T-helper 17 cell (primary cell): ENCODE measurements at regions not wholly inside any gene's neighbourhood (a gene's known extent, or its start where the extent isn't known, plus 50 kb on each side); places are given as distances from the start of the nearest gene placed in this dataset.

Experiments used
- ATAC-seq: fragments of 150-1000 bp; cut with Tn5 transposase; 2 replicates; pipeline ENCODE4 v1.10.0; 2021; ENCODE audit warnings: mild to moderate bottlenecking, moderate library complexity
- DNase-seq, 3 donors: peaks; one replicate each; pipeline versions ENCODE4 v3.0.0 to v3.0.0-alpha.2; 2020 to 2021
- H3K9me3 ChIP-seq: one replicate; pipeline ENCODE4 v1.7.0; 2013; ENCODE audit warnings: low read length, mild to moderate bottlenecking; ENCODE audit not compliant: control insufficient read depth, poor library complexity, severe bottlenecking
- H3K27ac Mint-ChIP-seq: one replicate; pipeline ENCODE4 v1.8.0; 2022; ENCODE audit warnings: mild to moderate bottlenecking, moderate library complexity, mixed read lengths
- H3K27me3 Mint-ChIP-seq: one replicate; pipeline ENCODE4 v1.8.0; 2022; ENCODE audit warnings: mixed read lengths
- H3K36me3 Mint-ChIP-seq: one replicate; pipeline ENCODE4 v1.8.0; 2022; ENCODE audit warnings: low read depth, mixed read lengths
- H3K4me1 Mint-ChIP-seq: one replicate; pipeline ENCODE4 v1.8.0; 2022; ENCODE audit warnings: mild to moderate bottlenecking, mixed read lengths
- H3K4me3 Mint-ChIP-seq: one replicate; pipeline ENCODE4 v1.8.0; 2022; ENCODE audit warnings: mild to moderate bottlenecking, moderate library complexity, mixed read lengths

DNA sequence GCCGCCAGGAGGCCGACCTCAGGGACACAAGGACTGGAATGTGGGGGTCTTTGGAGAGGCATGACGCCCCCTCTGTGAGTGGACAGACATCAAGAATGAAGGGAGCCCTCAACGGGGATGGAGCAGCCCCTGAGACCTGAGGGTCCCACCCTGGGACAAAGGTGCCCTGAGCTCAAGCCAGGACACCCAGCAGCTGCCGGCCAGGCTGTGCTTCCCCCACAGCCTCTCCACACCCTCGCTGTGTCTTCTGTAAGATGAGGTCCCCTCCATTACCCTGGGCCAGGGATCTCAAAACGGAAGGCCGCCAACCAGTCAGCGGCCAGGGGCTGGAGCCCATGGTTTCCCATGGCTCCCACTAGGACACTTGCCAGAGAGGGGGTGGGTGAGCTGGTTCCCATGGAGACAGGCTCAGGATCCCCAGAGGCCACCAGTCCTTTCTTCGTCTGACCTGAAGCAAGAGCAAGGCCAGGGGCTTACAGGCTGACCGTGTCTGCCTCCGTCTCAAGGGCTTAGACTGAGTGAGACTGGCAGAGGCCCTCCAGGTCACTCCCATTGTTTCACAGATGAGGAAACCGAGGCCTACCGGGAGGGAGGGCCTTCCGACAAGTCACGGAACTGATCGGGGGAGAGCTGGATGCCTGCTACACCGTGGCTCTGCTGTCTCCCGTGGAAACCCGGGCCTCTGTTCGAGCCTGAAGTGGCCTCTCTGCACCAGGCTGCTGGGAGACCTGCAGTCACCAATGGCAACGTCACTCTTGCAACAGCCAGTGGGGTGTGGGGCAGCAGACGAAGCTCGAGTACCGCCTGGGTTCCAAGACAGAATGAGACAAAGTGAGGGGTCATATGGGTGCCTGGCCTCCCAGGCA lies 91.7 kb upstream of the DIO3 start:
- Mint-ChIP-seq H3K4me3 (no peak overlapping the region), H3K27me3 (peaks cover 50% of the 10 kb centered on the region), H3K4me1 (no peaks in the 10 kb centered on the region), H3K27ac (no peak overlapping the region), H3K36me3 (no peaks in the 10 kb centered on the region)
- DNase-seq, result no peak
- no peak for ATAC-seq
- no peaks in the 10 kb centered on the region for H3K9me3 ChIP-seq

- DNase-seq (no peak), ATAC-seq (no peak)
- no peak overlapping the region for H3K27ac Mint-ChIP-seq
These were observed 91.0 kb upstream of the DIO3 start for GRCh38 chr14:101470266-101470665.

DNA sequence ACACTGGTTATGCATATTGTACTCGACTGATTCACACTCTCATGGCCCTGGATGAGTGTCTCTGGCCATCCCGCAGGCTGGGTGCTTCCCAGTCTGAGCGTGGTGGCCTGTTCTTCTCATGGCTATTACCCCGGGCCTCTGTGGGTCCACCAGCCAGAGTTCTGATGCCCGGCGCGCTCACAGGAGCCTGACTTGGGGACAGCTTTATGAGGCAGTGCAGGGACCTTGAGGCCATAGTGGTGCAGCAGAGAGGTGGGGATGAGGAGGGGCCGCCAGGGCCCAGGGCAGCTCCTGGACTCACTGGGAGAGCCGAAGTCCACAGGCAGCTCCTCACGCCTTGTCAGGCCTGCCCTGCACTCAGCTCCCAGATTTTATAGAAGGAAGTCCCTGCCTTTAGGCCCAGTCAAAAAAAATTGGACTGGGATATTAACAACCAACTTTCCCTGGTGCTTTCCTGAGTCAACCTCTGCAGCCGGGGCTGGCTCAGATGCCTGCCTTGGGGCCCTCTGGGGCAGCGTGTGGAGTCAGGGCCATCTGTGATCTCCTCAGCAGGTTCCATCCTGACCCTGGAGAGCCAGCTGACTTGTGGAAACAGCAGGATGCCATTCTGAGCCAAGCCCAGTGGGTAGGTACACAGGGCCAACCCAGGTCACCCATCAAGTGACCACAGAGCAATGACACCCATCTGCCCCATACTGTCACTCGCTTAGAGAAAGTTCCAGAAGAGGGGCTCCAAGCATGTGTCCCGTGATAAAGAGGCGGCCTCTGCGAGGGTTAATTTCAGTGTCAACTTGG lies 89.4 kb upstream of the DIO3 start:
- DNase-seq (no peak), ATAC-seq (no peak)
- no peak overlapping the region for H3K27ac Mint-ChIP-seq
- no peaks in the 10 kb centered on the region for H3K9me3 ChIP-seq
- peaks cover 50% of the 10 kb centered on the region for H3K27me3 Mint-ChIP-seq
- peaks cover 4% of the 10 kb centered on the region for H3K4me1 Mint-ChIP-seq
- H3K4me3 Mint-ChIP-seq, result no peak overlapping the region
- H3K36me3 Mint-ChIP-seq, result no peaks in the 10 kb centered on the region

More at GRCh38 chr14:101470266-101470665, 91.0 kb upstream of the DIO3 start:
- peaks cover 50% of the 10 kb centered on the region for H3K27me3 Mint-ChIP-seq
- no peaks in the 10 kb centered on the region for H3K9me3 ChIP-seq
- H3K4me3 Mint-ChIP-seq, result no peak overlapping the region
- H3K36me3 Mint-ChIP-seq, result no peaks in the 10 kb centered on the region
- H3K4me1 Mint-ChIP-seq, result no peaks in the 10 kb centered on the region

GRCh38 chr14:101472518-101472849 lies 88.8 kb upstream of the DIO3 start:
- no peak for DNase-seq
- no peaks in the 10 kb centered on the region for H3K9me3 ChIP-seq
- ATAC-seq, result no peak
- Mint-ChIP-seq H3K27me3 (peaks cover 48% of the 10 kb centered on the region), H3K36me3 (no peaks in the 10 kb centered on the region), H3K4me1 (peaks cover 4% of the 10 kb centered on the region), H3K4me3 (no peak overlapping the region), H3K27ac (no peak overlapping the region)

DNA sequence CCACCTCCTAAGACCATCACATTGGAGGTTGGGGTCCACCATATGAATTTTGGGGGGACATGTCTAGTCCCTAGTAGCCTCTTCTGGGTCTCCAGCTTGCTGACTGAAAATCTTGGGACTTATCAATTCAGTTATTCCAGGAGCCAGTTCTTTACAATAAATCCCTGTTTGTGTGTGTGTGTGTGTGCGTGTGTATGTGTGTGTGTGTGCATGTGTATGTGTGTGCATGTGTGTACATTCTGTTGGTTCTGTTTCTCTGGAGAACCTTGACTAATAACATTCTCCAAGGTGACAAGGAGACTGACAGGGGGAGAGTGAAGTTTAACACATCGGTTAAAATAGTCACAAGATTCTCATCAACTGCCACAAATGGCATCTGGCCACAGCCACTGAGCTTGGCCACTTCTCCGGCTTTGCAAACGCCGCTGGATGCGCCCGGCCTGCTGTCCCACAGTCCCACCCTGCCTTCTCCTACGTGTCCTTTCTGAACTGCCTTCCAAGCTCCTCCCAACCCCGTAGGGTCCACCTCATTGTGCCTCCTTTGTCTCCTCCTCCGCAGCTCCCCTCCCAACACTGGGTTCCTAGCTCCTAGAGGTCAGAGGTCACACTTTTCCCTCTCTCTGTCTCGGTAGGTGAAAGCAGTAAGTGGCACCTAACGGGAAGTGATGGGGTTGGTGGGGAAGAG lies 88.1 kb upstream of the DIO3 start:
- Mint-ChIP-seq H3K4me1 (peaks cover 4% of the 10 kb centered on the region), H3K4me3 (no peak overlapping the region), H3K27me3 (peaks cover 47% of the 10 kb centered on the region), H3K27ac (no peak overlapping the region), H3K36me3 (no peaks in the 10 kb centered on the region)
- ATAC-seq (no peak), DNase-seq (no peak)
- H3K9me3 ChIP-seq, result no peaks in the 10 kb centered on the region

GRCh38 chr14:101473795-101474562 lies 87.3 kb upstream of the DIO3 start:
- Mint-ChIP-seq H3K36me3 (no peaks in the 10 kb centered on the region), H3K27ac (no peak overlapping the region), H3K4me3 (no peak overlapping the region), H3K4me1 (peaks cover 4% of the 10 kb centered on the region), H3K27me3 (peaks cover 47% of the 10 kb centered on the region)
- DNase-seq, result no peak
- ATAC-seq, result no peak
- H3K9me3 ChIP-seq, result no peaks in the 10 kb centered on the region

- peaks cover 4% of the 10 kb centered on the region for H3K4me1 Mint-ChIP-seq
- H3K27ac Mint-ChIP-seq, result no peak overlapping the region
- no peaks in the 10 kb centered on the region for H3K9me3 ChIP-seq
- DNase-seq, result no peak
- peaks cover 47% of the 10 kb centered on the region for H3K27me3 Mint-ChIP-seq
- no peak for ATAC-seq
- no peak overlapping the region for H3K4me3 Mint-ChIP-seq
- H3K36me3 Mint-ChIP-seq, result no peaks in the 10 kb centered on the region
These were observed 86.5 kb upstream of the DIO3 start for GRCh38 chr14:101474563-101475455.

DNA sequence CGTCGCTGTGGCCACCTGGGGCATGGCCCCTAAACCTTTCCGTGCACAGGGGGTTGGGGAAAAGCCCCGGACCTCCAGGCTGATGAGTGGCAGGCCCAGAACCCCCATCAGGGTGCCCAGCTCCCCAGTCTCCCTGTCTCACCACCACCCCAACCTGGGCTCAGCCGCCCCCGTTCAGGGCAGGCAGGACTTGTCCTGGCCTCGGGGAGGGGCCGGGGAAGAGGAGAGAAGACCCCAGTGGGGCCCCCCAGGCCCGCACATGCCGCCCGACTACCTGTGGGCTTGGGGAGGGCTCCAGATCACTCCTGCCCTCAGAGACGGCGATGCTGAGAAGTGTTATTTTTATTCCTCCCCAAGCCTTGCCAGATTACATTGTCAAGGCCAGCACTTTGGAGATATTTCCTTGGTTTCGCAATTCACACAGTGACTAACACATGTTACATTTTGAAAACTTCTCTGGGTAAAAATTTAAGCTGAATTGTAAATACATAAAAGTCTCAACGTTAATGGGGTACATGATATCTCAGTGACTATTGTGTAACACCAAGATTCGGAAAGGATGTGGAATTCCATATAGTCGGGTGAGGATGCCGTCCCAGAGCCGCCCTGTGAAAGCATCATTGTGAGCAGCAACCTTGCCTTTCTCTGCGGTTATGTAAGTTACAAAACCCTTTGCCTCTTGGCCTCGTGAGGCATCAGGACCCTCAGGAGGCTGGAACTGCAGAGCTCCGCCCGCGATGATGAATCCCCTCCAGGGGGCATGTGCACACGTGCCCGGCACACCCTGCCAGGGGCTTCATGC lies 85.6 kb upstream of the DIO3 start:
- DNase-seq (no peak), ATAC-seq (no peak)
- no peaks in the 10 kb centered on the region for H3K9me3 ChIP-seq
- Mint-ChIP-seq H3K27me3 (peaks cover 43% of the 10 kb centered on the region), H3K27ac (no peak overlapping the region), H3K4me3 (no peak overlapping the region), H3K36me3 (no peaks in the 10 kb centered on the region), H3K4me1 (peaks cover 4% of the 10 kb centered on the region)

- H3K27me3 Mint-ChIP-seq, result peaks cover 46% of the 10 kb centered on the region
- H3K4me3 Mint-ChIP-seq, result no peak overlapping the region
- DNase-seq (no peak), ATAC-seq (no peak)
- no peaks in the 10 kb centered on the region for H3K36me3 Mint-ChIP-seq
- H3K4me1 Mint-ChIP-seq, result peaks cover 4% of the 10 kb centered on the region
- H3K9me3 ChIP-seq, result no peaks in the 10 kb centered on the region
- H3K27ac Mint-ChIP-seq, result no peak overlapping the region
These were observed 84.9 kb upstream of the DIO3 start for GRCh38 chr14:101476258-101476915.

GRCh38 chr14:101476916-101477553 lies 84.3 kb upstream of the DIO3 start:
- Mint-ChIP-seq H3K36me3 (no peaks in the 10 kb centered on the region), H3K4me1 (peaks cover 4% of the 10 kb centered on the region), H3K4me3 (no peak overlapping the region), H3K27ac (no peak overlapping the region), H3K27me3 (peaks cover 49% of the 10 kb centered on the region)
- DNase-seq (no peak), ATAC-seq (no peak)
- peaks cover 2% of the 10 kb centered on the region for H3K9me3 ChIP-seq

DNA sequence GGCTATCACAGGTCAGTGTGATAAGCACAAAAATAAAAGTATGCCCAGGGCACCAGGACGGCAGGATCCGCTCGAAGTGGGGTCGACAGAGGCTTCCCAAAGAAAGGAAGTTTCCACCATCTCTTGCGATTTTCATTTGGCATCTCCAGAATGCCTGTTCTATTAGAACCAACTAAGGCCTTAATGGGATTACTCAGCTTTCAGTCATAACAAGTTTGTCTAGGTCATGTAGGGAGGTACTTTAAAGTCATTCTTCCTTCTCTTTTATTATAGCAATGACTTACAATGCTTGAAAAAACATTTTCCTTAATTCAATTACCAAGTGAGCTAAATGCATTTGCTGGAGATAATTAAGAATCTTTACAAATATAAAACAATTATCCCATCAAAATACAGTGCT lies 83.6 kb upstream of the DIO3 start:
- no peak overlapping the region for H3K27ac Mint-ChIP-seq
- H3K36me3 Mint-ChIP-seq, result no peaks in the 10 kb centered on the region
- H3K27me3 Mint-ChIP-seq, result peaks cover 51% of the 10 kb centered on the region
- H3K9me3 ChIP-seq, result peaks cover 2% of the 10 kb centered on the region
- peaks cover 4% of the 10 kb centered on the region for H3K4me1 Mint-ChIP-seq
- no peak for DNase-seq
- ATAC-seq, result no peak
- no peak overlapping the region for H3K4me3 Mint-ChIP-seq
